ENCODE measurements at regions not wholly inside any gene's neighbourhood (a gene's known extent, or its start where the extent isn't known, plus 50 kb on each side); places are given as distances from the start of the nearest gene placed in this dataset.

DNA sequence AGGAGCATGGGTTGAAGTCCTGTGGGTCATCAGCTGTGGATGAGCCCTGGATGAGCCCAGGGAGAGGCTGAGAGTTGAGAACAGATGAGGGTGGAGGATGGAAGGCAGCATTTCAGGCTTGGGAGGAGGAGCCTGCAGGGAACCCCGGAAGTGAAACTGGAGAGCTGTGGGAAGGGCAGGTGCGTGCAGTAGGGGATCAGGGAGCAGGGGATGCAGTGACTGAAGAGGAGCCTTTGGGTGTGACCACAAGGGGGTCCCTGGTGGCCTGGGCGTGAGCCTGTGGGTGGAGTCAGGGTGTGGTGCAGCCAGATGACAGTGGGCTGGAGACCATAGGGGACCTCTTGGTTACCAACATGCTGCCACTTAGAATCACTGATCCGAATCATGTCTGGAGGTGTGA lies 115.5 kb downstream of the PAPOLA start:
- no peaks in the 10 kb centered on the region for H3K36me3 ChIP-seq (ENCODE audit: control insufficient read depth, insufficient read depth, low read length)
- H3K4me3 ChIP-seq (ENCODE audit: extremely low read depth, insufficient read depth, low read length, poor library complexity, severe bottlenecking): no peak overlapping the region
- peaks cover 2% of the 10 kb centered on the region for H3K4me1 ChIP-seq (ENCODE audit: control insufficient read depth, insufficient read depth, low read length, poor library complexity, severe bottlenecking)
- H3K9me3 ChIP-seq (ENCODE audit: control insufficient read depth, low read length): no peaks in the 10 kb centered on the region
- WGBS, 2 experiments (ENCODE audit: insufficient coverage in 2 of 2): 87 to 91% methylated on average over 4 of the region's 4 CpGs
- no peak overlapping the region for H3K27ac ChIP-seq (ENCODE audit: low read depth, low read length, severe bottlenecking)

- 82 to 87% methylated on average over 7 to 8 of the region's 8 CpGs for WGBS, 2 experiments (ENCODE audit: insufficient coverage in 2 of 2)
- H3K9me3 ChIP-seq (ENCODE audit: control insufficient read depth, low read length): no peaks in the 10 kb centered on the region
- H3K36me3 ChIP-seq (ENCODE audit: control insufficient read depth, insufficient read depth, low read length): no peaks in the 10 kb centered on the region
Measured at GRCh38 chr14:96622926-96623325, 120.7 kb downstream of the PAPOLA start.

GRCh38 chr14:96623676-96624484 lies 121.7 kb downstream of the PAPOLA start:
- H3K4me3 ChIP-seq (ENCODE audit: extremely low read depth, insufficient read depth, low read length, poor library complexity, severe bottlenecking): no peak overlapping the region
- H3K36me3 ChIP-seq (ENCODE audit: control insufficient read depth, insufficient read depth, low read length): no peaks in the 10 kb centered on the region

More at GRCh38 chr14:96622926-96623325, 120.7 kb downstream of the PAPOLA start:
- H3K27ac ChIP-seq (ENCODE audit: low read depth, low read length, severe bottlenecking): no peak overlapping the region
- no peak overlapping the region for H3K4me3 ChIP-seq (ENCODE audit: extremely low read depth, insufficient read depth, low read length, poor library complexity, severe bottlenecking)
- H3K4me1 ChIP-seq (ENCODE audit: control insufficient read depth, insufficient read depth, low read length, poor library complexity, severe bottlenecking): no peaks in the 10 kb centered on the region

GRCh38 chr14:96624661-96625425 lies 122.7 kb downstream of the PAPOLA start:
- no peak overlapping the region for H3K4me3 ChIP-seq (ENCODE audit: extremely low read depth, insufficient read depth, low read length, poor library complexity, severe bottlenecking)
- no peaks in the 10 kb centered on the region for H3K36me3 ChIP-seq (ENCODE audit: control insufficient read depth, insufficient read depth, low read length)
- H3K4me1 ChIP-seq (ENCODE audit: control insufficient read depth, insufficient read depth, low read length, poor library complexity, severe bottlenecking): no peaks in the 10 kb centered on the region
- WGBS, 2 experiments (ENCODE audit: insufficient coverage in 2 of 2): 86% methylated on average over 29 to 35 of the region's 37 CpGs
- no peaks in the 10 kb centered on the region for H3K9me3 ChIP-seq (ENCODE audit: control insufficient read depth, low read length)
- H3K27ac ChIP-seq (ENCODE audit: low read depth, low read length, severe bottlenecking): no peak overlapping the region

More at GRCh38 chr14:96623676-96624484, 121.7 kb downstream of the PAPOLA start:
- Histone ChIP-seq H3K9me3 (ENCODE audit: control insufficient read depth, low read length) (no peaks in the 10 kb centered on the region), H3K27ac (ENCODE audit: low read depth, low read length, severe bottlenecking) (no peak overlapping the region), H3K4me1 (ENCODE audit: control insufficient read depth, insufficient read depth, low read length, poor library complexity, severe bottlenecking) (no peaks in the 10 kb centered on the region)
- WGBS, 2 experiments (ENCODE audit: insufficient coverage in 2 of 2): 90 to 91% methylated on average over 31 to 32 of the region's 34 CpGs

GRCh38 chr14:96625426-96625985 lies 123.3 kb downstream of the PAPOLA start:
- Histone ChIP-seq H3K4me1 (ENCODE audit: control insufficient read depth, insufficient read depth, low read length, poor library complexity, severe bottlenecking) (no peaks in the 10 kb centered on the region), H3K9me3 (ENCODE audit: control insufficient read depth, low read length) (no peaks in the 10 kb centered on the region), H3K36me3 (ENCODE audit: control insufficient read depth, insufficient read depth, low read length) (no peaks in the 10 kb centered on the region), H3K4me3 (ENCODE audit: extremely low read depth, insufficient read depth, low read length, poor library complexity, severe bottlenecking) (no peak overlapping the region), H3K27ac (ENCODE audit: low read depth, low read length, severe bottlenecking) (no peak overlapping the region)
- 83 to 91% methylated on average over 17 to 19 of the region's 22 CpGs for WGBS, 2 experiments (ENCODE audit: insufficient coverage in 2 of 2)

GRCh38 chr14:96626121-96626768 lies 124.1 kb downstream of the PAPOLA start:
- Histone ChIP-seq H3K4me1 (ENCODE audit: control insufficient read depth, insufficient read depth, low read length, poor library complexity, severe bottlenecking) (no peaks in the 10 kb centered on the region), H3K27ac (ENCODE audit: low read depth, low read length, severe bottlenecking) (no peak overlapping the region), H3K36me3 (ENCODE audit: control insufficient read depth, insufficient read depth, low read length) (no peaks in the 10 kb centered on the region), H3K4me3 (ENCODE audit: extremely low read depth, insufficient read depth, low read length, poor library complexity, severe bottlenecking) (no peak overlapping the region), H3K9me3 (ENCODE audit: control insufficient read depth, low read length) (no peaks in the 10 kb centered on the region)
- 91 to 92% methylated on average over 11 to 12 of the region's 16 CpGs for WGBS, 2 experiments (ENCODE audit: insufficient coverage in 2 of 2)

- Histone ChIP-seq H3K27ac (ENCODE audit: low read depth, low read length, severe bottlenecking) (no peak overlapping the region), H3K4me1 (ENCODE audit: control insufficient read depth, insufficient read depth, low read length, poor library complexity, severe bottlenecking) (no peaks in the 10 kb centered on the region), H3K9me3 (ENCODE audit: control insufficient read depth, low read length) (no peaks in the 10 kb centered on the region), H3K4me3 (ENCODE audit: extremely low read depth, insufficient read depth, low read length, poor library complexity, severe bottlenecking) (no peak overlapping the region), H3K36me3 (ENCODE audit: control insufficient read depth, insufficient read depth, low read length) (no peaks in the 10 kb centered on the region)
- 96 to 99% methylated on average over 10 to 13 of the region's 14 CpGs for WGBS, 2 experiments (ENCODE audit: insufficient coverage in 2 of 2)
Measured at GRCh38 chr14:96626916-96627315, 124.7 kb downstream of the PAPOLA start.

- WGBS, 2 experiments (ENCODE audit: insufficient coverage in 2 of 2): 46 to 71% methylated on average over 4 of the region's 4 CpGs
- Histone ChIP-seq H3K4me1 (ENCODE audit: control insufficient read depth, insufficient read depth, low read length, poor library complexity, severe bottlenecking) (no peaks in the 10 kb centered on the region), H3K36me3 (ENCODE audit: control insufficient read depth, insufficient read depth, low read length) (no peaks in the 10 kb centered on the region)
Measured at GRCh38 chr14:96627386-96627785, 125.2 kb downstream of the PAPOLA start.

GRCh38 chr14:96627811-96628775 lies 125.9 kb downstream of the PAPOLA start:
- Histone ChIP-seq H3K9me3 (ENCODE audit: control insufficient read depth, low read length) (no peaks in the 10 kb centered on the region), H3K4me3 (ENCODE audit: extremely low read depth, insufficient read depth, low read length, poor library complexity, severe bottlenecking) (no peak overlapping the region), H3K4me1 (ENCODE audit: control insufficient read depth, insufficient read depth, low read length, poor library complexity, severe bottlenecking) (no peaks in the 10 kb centered on the region), H3K27ac (ENCODE audit: low read depth, low read length, severe bottlenecking) (no peak overlapping the region), H3K36me3 (ENCODE audit: control insufficient read depth, insufficient read depth, low read length) (no peaks in the 10 kb centered on the region)
- WGBS, 2 experiments (ENCODE audit: insufficient coverage in 2 of 2): 85 to 95% methylated on average over 6 to 9 of the region's 10 CpGs

More at GRCh38 chr14:96627386-96627785, 125.2 kb downstream of the PAPOLA start:
- H3K9me3 ChIP-seq (ENCODE audit: control insufficient read depth, low read length): no peaks in the 10 kb centered on the region
- no peak overlapping the region for H3K4me3 ChIP-seq (ENCODE audit: extremely low read depth, insufficient read depth, low read length, poor library complexity, severe bottlenecking)
- no peak overlapping the region for H3K27ac ChIP-seq (ENCODE audit: low read depth, low read length, severe bottlenecking)

Measured in mesodermal cell (in vitro differentiated cells).